Heart left ventricle (tissue), 16 donors: ENCODE measurements at regions not wholly inside any gene's neighbourhood (a gene's known extent, or its start where the extent isn't known, plus 50 kb on each side); places are given as distances from the start of the nearest gene placed in this dataset.
"Not testable (repeated sequence)": the region's sequence is repeated elsewhere in the genome, so short reads cannot be mapped to it uniquely, and the experiment has no call there.

Experiments used
- ATAC-seq, 4 donors: fragments of 200-7000 bp; cut with Tn5 transposase; one replicate each; pipeline ENCODE4 v1.9.1; 2020 to 2022; ENCODE audit warnings: moderate library complexity in 4 of 4, mild to moderate bottlenecking in 3 of 4, moderate number of reproducible peaks in 1 of 4
- DNase-seq, 5 donors: peaks; one replicate each; pipeline ENCODE4 v3.0.0-alpha.2; 2020
- H3K27ac ChIP-seq, 12 donors: fragments of 200-600 bp; sonication (generic) in 4 of 12; one replicate each; pipeline versions ENCODE4 v1.5.0 to v1.8.0; 2016 to 2022; ENCODE audit warnings: mild to moderate bottlenecking in 2 of 12
- H3K27me3 ChIP-seq, 9 donors: fragments of 200-600 bp; sonication (generic) in 2 of 9; one replicate each; pipeline versions ENCODE4 v1.5.1 to v1.8.0; 2016 to 2022; ENCODE audit warnings: mild to moderate bottlenecking in 3 of 9
- H3K36me3 ChIP-seq, 9 donors: fragments of 200-600 bp; sonication (generic) in 2 of 9; one replicate each; pipeline versions ENCODE4 v1.5.0 to v1.8.0; 2018 to 2022; ENCODE audit warnings: mild to moderate bottlenecking in 2 of 9
- H3K4me1 ChIP-seq, 12 donors: fragments of 200-600 bp; sonication (generic) in 4 of 12; one replicate each; pipeline versions ENCODE4 v1.5.0 to v1.8.0; 2016 to 2022; ENCODE audit warnings: mild to moderate bottlenecking in 3 of 12
- H3K4me3 ChIP-seq, 12 donors: fragments of 200-600 bp; sonication (generic) in 4 of 12; one replicate each; pipeline versions ENCODE4 v1.5.0 to v1.8.0; 2017 to 2022; ENCODE audit warnings: mild to moderate bottlenecking in 9 of 12, moderate library complexity in 4 of 12
- H3K9me3 ChIP-seq, 12 donors: fragments of 200-600 bp; sonication (generic) in 4 of 12; one replicate each; pipeline versions ENCODE4 v1.5.0 to v1.8.0; 2016 to 2022; ENCODE audit warnings: mild to moderate bottlenecking in 1 of 12
- POLR2A ChIP-seq, 2 donors: fragments of 450-650 bp; IDR thresholded peaks; one replicate each; pipeline ENCODE4 v1.6.1; 2017; ENCODE audit warnings: antibody characterized with exemption in 2 of 2, mild to moderate bottlenecking in 2 of 2, moderate library complexity in 2 of 2
- WGBS, 4 donors: extraction: QIAGEN DNeasy Blood & Tissue Kit in 2 of 4; methylation state at CpG; one replicate each; pipeline versions ENCODE4 v1.1.5 to v1.1.7; 2013 to 2018; 5-methylcytosine and 5-hydroxymethylcytosine counted together
- intact Hi-C, 10 donors: fragments of 100-400 bp; cut with DNase I; formaldehyde crosslinking; loops; one replicate each; pipeline versions ENCODE4 v1.11.1 to v1.14.2; 2022
- TF ChIP-seq, protein P1 (sequence below), 12 donors: fragments of 200-600 bp; sonication (generic) in 4 of 12; IDR thresholded peaks; one replicate each; pipeline versions ENCODE4 v1.5.0 to v1.8.0; 2018 to 2022; ENCODE audit warnings: antibody characterized with exemption in 12 of 12, mild to moderate bottlenecking in 5 of 12
- donor health status: ischemic (EF 13 %, LVEDD 7.1; RV severe dilation, severe dysfunction).
- donor health status: healthy with polysubstance abuse.
- donor health status: DM: no; HTN: yes; CAD: no.
- donor health status: DM: no; HTN: no; CAD: no.
- donor health status: ischemic (EF 25% LVEDD 6.9; RV normal size, moderate dysfunction).
- donor health status: ischemic (EF 25% LVEDD 5.7; RV mildly dilated, moderate dysfunction).
- donor health status: healthy.
- donor health status: DM: yes; HTN: yes; CAD: no.
- donor health status: ischemic (EF 35%, LVEDD 5.7; RV mildly dilated, moderate dysfunction).
- donor health status: nonischemic (EF 11% LVEDD 7.7; RV severe dilation, severe dysfunction).
- donor health status: DM: yes; HTN: yes; CAD: no.
- donor health status: PGD.
- donor health status: ischemic (EF 29% LVEDD 5.4; RV normal size, mild dysfunction).
- donor health status: nonischemic (EF 23%, LVEDD 6.1; RV moderate dilation, normal function).

DNA sequence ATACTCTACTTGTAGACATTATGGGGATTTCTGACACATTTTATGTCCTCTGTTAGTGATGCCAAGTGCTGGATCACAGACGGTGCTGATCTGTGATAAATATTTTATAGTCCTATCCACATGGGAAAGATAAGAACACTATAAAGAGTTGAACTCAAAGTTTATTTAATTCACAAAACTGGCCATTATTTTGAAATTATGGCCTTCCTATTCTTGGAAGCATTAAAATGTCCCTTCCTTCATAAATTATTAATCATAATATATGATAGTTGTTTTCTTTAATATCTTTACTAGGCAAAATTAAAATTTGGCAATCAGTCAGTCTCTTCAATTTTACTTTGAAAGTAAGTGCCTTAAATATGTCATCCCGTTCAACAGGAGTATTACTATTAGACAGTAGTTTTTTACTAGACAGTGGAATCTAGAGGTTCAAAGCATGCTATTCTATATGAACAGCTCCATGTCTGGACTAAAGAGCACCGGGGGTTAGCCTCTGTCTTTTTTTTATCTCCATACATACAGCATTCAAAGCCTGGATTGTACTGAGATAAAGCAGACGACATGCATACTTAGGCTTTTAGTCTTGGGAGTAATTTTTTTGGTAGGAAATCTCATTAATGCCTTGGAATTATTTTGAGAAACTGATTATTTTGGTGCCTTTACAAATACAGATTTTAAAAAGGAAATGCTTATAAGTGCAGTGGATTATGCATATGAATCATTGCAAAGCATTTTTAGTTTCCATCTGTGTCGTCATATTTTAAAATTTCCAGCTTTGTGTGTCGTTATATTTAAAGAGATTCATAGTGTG is 306.1 kb upstream of the RGS6 start:
- Histone ChIP-seq H3K4me3 (no peak overlapping the region), H3K4me1 (no peaks in the 10 kb centered on the region), H3K27ac (no peak overlapping the region), H3K27me3 (no peaks in the 10 kb centered on the region), H3K9me3 (peaks cover 0 to 4% (median 0%) of the 10 kb centered on the region in 12 donors), H3K36me3 (peaks cover 0 to 18% (median 6%) of the 10 kb centered on the region in 9 donors)
- TF ChIP-seq, protein P1, sequence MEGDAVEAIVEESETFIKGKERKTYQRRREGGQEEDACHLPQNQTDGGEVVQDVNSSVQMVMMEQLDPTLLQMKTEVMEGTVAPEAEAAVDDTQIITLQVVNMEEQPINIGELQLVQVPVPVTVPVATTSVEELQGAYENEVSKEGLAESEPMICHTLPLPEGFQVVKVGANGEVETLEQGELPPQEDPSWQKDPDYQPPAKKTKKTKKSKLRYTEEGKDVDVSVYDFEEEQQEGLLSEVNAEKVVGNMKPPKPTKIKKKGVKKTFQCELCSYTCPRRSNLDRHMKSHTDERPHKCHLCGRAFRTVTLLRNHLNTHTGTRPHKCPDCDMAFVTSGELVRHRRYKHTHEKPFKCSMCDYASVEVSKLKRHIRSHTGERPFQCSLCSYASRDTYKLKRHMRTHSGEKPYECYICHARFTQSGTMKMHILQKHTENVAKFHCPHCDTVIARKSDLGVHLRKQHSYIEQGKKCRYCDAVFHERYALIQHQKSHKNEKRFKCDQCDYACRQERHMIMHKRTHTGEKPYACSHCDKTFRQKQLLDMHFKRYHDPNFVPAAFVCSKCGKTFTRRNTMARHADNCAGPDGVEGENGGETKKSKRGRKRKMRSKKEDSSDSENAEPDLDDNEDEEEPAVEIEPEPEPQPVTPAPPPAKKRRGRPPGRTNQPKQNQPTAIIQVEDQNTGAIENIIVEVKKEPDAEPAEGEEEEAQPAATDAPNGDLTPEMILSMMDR (IDR thresholded peaks at IDR 0.05), result no peak
- TF ChIP-seq POLR2A (IDR thresholded peaks at IDR 0.05), result no peak
- 74 to 77% (median 75%) methylated on average over 6 of the region's 6 CpGs for WGBS, 4 donors
- DNase-seq (no peak), ATAC-seq (no peak)
- intact Hi-C loops, result no loop called here

GRCh38 chr14:71628433-71628832 is 303.8 kb upstream of the RGS6 start:
- H3K4me3 ChIP-seq, result no peak overlapping the region
- DNase-seq, result no peak
- no peaks in the 10 kb centered on the region for H3K27me3 ChIP-seq
- ATAC-seq, result no peak
- H3K9me3 ChIP-seq, result peaks cover 0 to 5% (median 0%) of the 10 kb centered on the region in 12 donors
- no peak for TF ChIP-seq POLR2A (IDR thresholded peaks at IDR 0.05)
- TF ChIP-seq, protein P1 (IDR thresholded peaks at IDR 0.05), result no peak
- H3K36me3 ChIP-seq, result peaks cover 0 to 15% (median 6%) of the 10 kb centered on the region in 9 donors
- no peaks in the 10 kb centered on the region for H3K4me1 ChIP-seq
- H3K27ac ChIP-seq, result no peak overlapping the region
- intact Hi-C loops, result no loop called here

- DNase-seq (no peak), ATAC-seq (no peak)
- 92 to 97% (median 95%) methylated on average over 1 of the region's 1 CpG for WGBS, 4 donors
- intact Hi-C loops, result no loop called here
- H3K36me3 ChIP-seq, result peaks cover 0 to 10% (median 2%) of the 10 kb centered on the region in 9 donors
- H3K27ac ChIP-seq, result no peak overlapping the region
- no peaks in the 10 kb centered on the region for H3K27me3 ChIP-seq
- TF ChIP-seq, protein P1 (IDR thresholded peaks at IDR 0.05), result no peak
- no peak for TF ChIP-seq POLR2A (IDR thresholded peaks at IDR 0.05)
- H3K9me3 ChIP-seq, result peaks cover 0 to 13% (median 0%) of the 10 kb centered on the region in 12 donors
- no peak overlapping the region for H3K4me3 ChIP-seq
- no peaks in the 10 kb centered on the region for H3K4me1 ChIP-seq
These were observed 303.0 kb upstream of the RGS6 start for GRCh38 chr14:71629250-71629649.

GRCh38 chr14:71629765-71630492 is 302.3 kb upstream of the RGS6 start:
- Histone ChIP-seq H3K27me3 (no peaks in the 10 kb centered on the region), H3K9me3 (peaks cover 0 to 17% (median 0%) of the 10 kb centered on the region in 12 donors), H3K4me1 (no peaks in the 10 kb centered on the region), H3K27ac (no peak overlapping the region), H3K36me3 (peaks cover 0 to 3% (median 0%) of the 10 kb centered on the region in 9 donors), H3K4me3 (no peak overlapping the region)
- ATAC-seq (no peak), DNase-seq (no peak)
- TF ChIP-seq POLR2A (IDR thresholded peaks at IDR 0.05), result no peak
- TF ChIP-seq, protein P1 (IDR thresholded peaks at IDR 0.05), result no peak
- intact Hi-C loops, result no loop called here
- WGBS, 4 donors, result 90 to 93% (median 92%) methylated on average over 7 of the region's 7 CpGs

GRCh38 chr14:71631030-71631429 is 301.2 kb upstream of the RGS6 start:
- DNase-seq, ATAC-seq, H3K4me1 ChIP-seq, H3K27me3 ChIP-seq, H3K27ac ChIP-seq, H3K4me3 ChIP-seq, intact Hi-C loops, H3K36me3 ChIP-seq: not testable (repeated sequence)
- WGBS, 4 donors, result 90 to 96% (median 92%) methylated on average over 1 of the region's 1 CpG
- peaks cover 0 to 17% (median 0%) of the 10 kb centered on the region in 12 donors for H3K9me3 ChIP-seq
